Hypothalamus (tissue), 51 donors: ENCODE measurements at regions not wholly inside any gene's neighbourhood (a gene's known extent, or its start where the extent isn't known, plus 50 kb on each side); places are given as distances from the start of the nearest gene placed in this dataset.

Experiments
- DNase-seq, 51 donors: peaks; one replicate each; lab custom pipeline; 2025; lab: John Stamatoyannopoulos, UW

DNA sequence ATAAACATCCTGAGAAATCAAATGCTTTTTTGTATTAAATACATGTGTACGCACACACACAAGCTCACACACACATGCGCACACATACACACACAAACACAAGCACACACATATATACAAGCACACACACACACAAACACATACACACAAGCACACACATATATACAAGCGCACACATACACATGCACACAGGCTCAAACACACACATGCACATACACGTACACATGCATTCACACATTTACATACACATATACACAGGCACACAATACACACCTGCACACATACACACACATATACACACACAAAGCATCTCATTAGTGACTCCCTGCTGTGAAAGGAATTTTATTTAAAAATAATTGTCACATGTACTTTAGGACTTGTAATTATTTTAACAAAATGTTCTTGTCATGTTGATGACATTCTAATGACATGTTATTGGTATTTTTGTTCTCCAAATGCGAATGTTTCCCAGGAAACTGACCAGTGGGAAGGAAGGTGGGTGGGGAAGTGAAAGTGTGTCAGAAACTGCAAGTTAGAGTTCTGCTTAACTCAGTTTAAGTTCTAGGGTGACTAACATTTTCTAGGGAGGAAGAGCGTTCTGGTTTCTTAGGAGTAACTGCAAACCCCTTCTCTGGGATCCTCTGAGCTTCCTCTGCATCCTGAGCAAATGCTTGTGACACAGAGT, 113.9 kb upstream of the ZNF217 start:
- DNase-seq, result no peak

DNA sequence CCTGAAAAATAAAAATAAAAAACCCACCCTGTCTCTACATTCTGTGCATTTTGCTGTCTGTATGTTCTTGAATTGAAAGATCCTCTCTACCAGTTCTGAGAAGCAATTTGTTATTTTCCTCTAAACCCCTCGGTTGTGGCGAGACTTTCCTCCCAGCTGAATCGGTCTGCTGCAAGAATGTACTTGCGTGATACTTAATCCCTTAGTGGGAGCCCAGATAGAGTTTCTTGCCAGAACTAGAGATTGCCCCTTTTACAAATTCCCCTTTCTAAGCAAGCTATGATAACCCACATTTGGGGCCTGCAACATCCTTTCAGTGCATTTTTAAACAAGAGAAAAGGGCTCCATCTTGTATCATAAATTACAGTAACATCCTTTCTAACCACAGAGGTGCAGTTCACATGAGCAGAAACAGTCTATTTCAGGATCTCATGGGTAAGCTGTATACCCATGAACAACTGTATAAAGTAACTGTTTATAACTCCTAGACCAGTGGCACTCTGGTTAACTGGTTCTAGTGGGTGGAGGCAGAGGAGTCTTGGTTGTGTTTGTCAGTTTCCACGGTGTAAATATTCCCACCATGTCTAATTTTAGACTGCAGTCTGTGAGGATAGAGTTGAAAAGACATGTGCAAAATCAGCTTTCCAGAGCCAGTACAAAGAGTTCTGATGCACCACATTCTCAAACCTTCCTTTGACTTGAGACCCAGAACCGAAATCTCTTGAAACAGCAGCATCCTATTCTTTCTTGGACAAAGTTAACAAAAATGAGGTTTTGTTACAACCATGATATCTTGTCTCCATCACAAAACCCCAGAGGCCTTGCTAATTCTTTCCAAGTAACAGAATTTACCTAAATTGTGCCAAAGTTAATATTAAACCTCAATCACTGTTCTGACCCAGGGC, 113.1 kb upstream of the ZNF217 start:
- no peak for DNase-seq

- no peak for DNase-seq
Observed at GRCh38 chr20:53706008-53706465, 112.4 kb upstream of the ZNF217 start.

DNA sequence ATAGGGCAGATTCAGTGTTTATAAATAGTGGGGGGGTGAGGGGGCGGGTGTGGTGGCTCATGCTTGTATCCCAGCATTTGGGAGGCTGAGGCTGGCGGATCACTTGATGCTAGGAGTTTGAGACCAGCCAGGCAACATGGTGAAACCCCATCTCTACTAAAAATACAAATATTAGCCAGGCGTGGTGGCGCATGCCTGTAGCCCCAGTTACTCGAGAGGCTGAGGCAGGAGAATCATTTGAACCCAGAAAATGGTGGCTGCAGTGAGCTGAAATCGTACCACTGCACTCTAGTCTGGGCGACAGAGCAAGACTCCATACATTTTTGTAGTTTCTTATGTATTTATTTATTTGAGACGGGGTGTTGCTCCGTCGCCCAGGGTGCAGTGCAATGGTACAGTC, 109.0 kb upstream of the ZNF217 start:
- DNase-seq, result no peak

DNA sequence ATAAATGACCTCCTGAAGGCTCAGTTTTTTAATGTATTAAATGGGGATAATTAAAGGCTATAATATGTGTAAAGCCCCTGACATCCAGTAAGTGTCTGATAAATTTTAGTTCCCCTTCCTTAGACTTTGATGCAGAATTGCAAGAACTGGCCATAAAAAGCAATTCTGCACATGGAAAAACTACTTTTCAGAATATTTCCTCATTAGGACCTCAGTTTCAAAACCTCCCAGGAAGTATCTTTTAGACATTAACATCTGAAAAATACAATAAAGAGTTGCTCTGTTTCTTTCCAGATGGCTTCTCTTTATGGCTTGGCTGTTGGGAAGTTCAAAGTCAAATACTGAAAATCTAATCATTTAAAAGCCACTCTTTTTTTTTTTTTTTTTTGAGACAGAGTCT, 106.3 kb upstream of the ZNF217 start:
- no peak for DNase-seq

DNA sequence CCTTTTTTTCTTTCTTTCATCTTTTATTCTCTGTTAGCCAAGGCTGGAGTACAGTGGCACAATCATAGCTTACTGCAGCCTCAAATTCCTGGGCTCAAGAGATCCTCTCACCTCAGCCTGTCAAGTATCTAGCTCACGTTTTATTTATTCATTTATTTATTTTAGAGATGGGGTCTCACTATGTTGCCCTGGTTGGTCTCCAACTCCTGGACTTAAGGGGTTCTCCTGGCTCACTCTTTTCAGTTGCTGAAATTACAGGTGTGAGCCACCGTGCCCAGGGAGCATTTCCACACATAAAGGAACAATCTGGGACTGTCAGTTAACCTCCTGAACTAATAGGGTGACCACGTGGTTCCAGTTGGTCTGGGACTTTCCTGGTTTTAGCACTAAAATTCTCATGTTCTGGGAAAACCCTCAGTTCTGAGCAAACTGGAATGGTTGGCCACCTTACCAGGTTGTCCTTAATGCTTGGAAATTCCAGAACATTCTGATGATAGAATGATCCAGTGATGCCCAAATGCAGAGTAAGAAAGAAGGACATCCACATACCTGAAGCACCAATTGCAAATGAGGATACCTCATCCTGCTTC, 105.5 kb upstream of the ZNF217 start:
- DNase-seq, result no peak

- DNase-seq, result no peak
Observed at GRCh38 chr20:53698371-53698978, 104.8 kb upstream of the ZNF217 start.

DNA sequence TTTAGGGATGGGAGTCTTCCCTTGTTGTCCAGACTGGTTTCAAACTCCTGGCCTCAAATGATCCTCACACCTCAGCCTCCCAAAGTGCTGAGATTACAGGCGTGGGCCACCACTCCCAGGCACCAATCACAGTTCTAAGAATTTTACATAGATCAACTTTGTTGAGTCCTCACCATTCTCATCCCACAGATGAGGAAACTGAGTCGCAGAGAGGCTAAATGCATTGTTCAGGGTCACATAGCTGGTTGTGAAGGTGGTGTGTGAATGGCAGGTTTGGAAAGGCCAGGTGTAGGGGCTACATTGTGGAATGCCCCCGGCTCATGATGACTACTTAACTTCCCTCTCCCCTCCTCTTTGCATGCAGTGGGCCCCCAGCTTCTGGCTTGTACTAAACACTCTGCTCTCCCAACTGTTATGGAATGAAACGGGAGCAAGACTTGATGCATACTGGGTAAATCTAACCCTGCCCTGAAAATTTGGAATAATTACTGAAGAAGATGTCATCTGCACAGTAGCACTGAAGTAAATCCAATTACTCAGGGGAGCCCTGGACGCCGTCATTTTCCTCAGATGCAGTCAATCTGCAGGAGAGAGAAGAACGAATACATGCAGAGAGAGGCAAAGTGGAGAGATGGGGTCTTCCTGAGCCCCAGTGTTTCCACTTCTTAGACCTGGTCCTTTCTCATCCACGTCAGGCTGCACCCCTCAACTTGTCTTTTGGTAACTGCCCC, 102.3 kb upstream of the ZNF217 start:
- no peak for DNase-seq

DNA sequence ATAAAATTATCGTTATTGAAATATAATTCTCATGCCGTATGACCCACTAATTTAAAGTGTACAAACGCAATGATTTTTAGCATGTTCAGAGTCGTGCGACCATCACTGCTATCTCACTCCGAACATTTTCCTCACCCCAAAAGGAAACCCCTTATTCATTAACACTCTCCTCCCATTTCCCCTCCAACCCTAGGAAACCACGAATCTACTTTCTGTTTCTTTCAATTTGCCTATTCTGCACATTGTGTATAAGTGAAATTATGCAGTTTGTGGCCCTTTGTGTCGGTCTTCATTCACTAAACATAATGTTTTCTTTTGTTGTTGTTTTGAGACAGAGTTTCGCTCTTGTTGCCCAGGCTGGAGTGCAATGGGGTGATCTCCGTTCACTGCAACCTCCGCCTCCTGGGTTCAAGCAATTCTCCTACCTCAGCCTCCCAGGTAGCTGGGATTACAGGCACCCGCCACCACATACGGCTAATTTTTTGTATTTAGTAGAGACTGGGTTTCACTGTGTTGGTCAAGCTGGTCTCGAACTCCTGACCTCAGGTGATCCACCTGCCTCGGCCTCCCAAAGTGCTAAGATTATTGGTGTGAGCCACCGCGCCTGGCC, 99.7 kb upstream of the ZNF217 start:
- DNase-seq, result no peak

- peak in 19 of 51 donors; percentile 11 to 56 (median 21) for DNase-seq
Observed at GRCh38 chr20:53692465-53693067, 98.9 kb upstream of the ZNF217 start.

- DNase-seq, result no peak
Observed at GRCh38 chr20:53691811-53692192, 98.2 kb upstream of the ZNF217 start.

GRCh38 chr20:53691060-53691810, 97.6 kb upstream of the ZNF217 start:
- no peak for DNase-seq

DNA sequence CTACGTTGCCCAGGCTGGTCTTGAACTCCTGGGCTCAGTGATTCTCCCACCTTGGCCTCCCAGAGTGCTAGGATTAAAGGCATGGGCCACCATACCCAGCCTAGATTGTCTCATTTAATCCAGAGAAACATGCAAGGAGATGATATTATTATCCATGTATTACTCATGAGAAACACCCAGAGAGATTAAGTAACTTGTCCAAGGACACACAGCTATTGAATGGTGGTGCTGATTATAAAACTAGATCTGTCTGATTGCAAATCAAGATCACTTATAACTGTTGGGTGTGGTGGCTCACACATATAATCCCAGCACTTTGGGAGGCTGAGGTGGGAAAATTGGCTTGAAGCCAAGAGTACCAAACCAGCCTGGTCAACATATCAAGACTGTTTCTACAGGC, 94.4 kb upstream of the ZNF217 start:
- DNase-seq, result no peak

GRCh38 chr20:53685070-53685595, 91.5 kb upstream of the ZNF217 start:
- DNase-seq, result no peak

DNA sequence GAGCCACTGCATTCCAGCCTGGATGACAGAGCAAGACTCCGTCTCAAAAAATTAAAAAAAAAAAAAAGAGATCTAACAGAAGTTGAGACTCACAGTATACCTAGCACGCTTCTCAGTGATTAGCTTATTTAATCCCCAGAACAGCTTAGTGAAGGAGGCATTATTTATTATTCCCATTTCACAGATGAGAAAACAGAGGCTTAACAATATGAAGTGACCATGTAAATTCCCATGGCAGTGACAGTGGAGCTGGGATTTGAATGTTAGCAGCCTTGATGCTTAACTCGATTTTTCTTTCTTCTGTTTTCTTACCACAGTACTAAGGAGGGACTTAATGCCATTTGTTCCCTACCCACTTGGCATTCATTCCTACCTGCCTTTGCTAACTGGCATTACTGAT, 89.9 kb upstream of the ZNF217 start:
- no peak for DNase-seq

DNA sequence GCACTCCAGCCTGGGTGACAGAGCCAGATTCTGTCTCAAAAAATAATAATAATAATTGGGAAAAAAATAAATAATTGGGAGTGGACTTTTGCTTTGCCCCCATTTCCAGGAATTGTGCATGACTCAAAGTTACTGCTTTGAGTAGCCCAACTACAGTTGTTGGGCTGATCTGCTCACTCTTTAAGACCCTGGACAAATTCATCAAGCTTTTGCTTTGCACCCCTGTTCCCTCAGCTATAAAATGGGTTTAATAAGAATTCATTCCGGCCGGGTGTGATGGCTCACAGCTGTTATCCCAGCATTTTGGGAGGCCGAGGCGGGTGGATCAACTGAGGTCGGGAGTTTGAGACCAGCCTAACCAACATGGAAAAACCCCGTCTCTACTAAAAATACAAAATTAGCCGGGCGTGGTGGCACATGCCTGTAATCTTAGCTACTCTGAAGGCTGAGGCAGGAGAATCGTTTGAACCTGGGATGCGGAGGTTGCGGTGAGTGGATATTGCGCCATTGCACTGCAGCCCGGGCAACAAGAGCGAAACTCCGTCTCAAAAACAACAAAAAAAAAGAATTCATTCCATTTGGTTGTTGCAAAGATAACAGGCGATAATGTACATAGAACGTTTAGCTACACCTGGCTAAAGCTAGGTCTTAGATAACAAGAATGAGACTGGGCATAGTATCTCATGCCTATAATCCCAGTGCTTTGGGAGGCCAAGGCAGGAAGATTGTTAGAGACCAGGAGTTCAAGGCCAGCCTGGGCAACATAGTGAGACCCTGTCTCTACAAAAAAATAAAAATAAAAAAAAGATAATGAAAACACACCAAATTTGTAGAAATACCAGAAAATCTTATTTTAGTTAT, 87.9 kb upstream of the ZNF217 start:
- no peak for DNase-seq

- DNase-seq, result peak in 2 of 51 donors; percentile 18 to 55
Observed at GRCh38 chr20:53679597-53680309, 86.1 kb upstream of the ZNF217 start.
